ENCODE measurements at regions not wholly inside any gene's neighbourhood (a gene's known extent, or its start where the extent isn't known, plus 50 kb on each side); places are given as distances from the start of the nearest gene placed in this dataset.

GRCh38 chr11:122197066-122197987, 81.3 kb upstream of the BLID start:
- in situ Hi-C loops (cut with MboI) (no loop called here), intact Hi-C loops (cut with micrococcal nuclease) (no loop called here)
- H3K36me3 ChIP-seq (ENCODE audit: control insufficient read depth, insufficient read depth, low read length) = no peaks in the 10 kb centered on the region
- POLR2A ChIA-PET = no interaction called here
- H3K9ac ChIP-seq (ENCODE audit: insufficient read depth in 1 of 2, low read depth in 2 of 2, low read length in 2 of 2) = no peak overlapping the region
- H3K9me1 ChIP-seq (ENCODE audit: control insufficient read depth, insufficient read depth, low read length) = no peaks in the 10 kb centered on the region
- no peaks in the 10 kb centered on the region for H4K20me1 ChIP-seq (replicated peaks; ENCODE audit: control insufficient read depth, insufficient read depth, low read length)
- H3K4me3 ChIP-seq = no peak overlapping the region
- no peaks in the 10 kb centered on the region for H3K4me1 ChIP-seq (replicated peaks in 1 of 2; ENCODE audit: control insufficient read depth in 2 of 2, insufficient read depth in 2 of 2, low read length in 2 of 2)
- H2AFZ ChIP-seq (ENCODE audit: low read depth, low read length) = no peak overlapping the region
- BruUV-seq (replicated peaks) = no TSS peak
- H3K4me2 ChIP-seq (ENCODE audit: insufficient read depth, low read length) = no peak overlapping the region
- no peaks in the 10 kb centered on the region for H3K27me3 ChIP-seq (ENCODE audit: control insufficient read depth in 2 of 2, insufficient read depth in 2 of 2, low read length in 2 of 2)
- FAIRE-seq = no peak
- ATAC-seq = no peak
- no peak for DNase-seq (ENCODE audit: extremely low read depth in 1 of 4, low spot score in 3 of 4)
- TF ChIP-seq POLR2H (tag; IDR thresholded peaks at IDR 0.05; ENCODE audit: low read depth) = no peak
- no peak for TF ChIP-seq MECOM (CRISPR knock-in tag; IDR thresholded peaks at IDR 0.05)
- no peak for TF ChIP-seq HOXB6 (CRISPR knock-in tag; IDR thresholded peaks at IDR 0.05; ENCODE audit: borderline replicate concordance)
- no peak for TF ChIP-seq L3MBTL2 (IDR thresholded peaks at IDR 0.05)
- no peak for TF ChIP-seq HDGF (IDR thresholded peaks at IDR 0.05)
- TF ChIP-seq ZNF140 (CRISPR knock-in tag; IDR thresholded peaks at IDR 0.05) = no peak
- TF ChIP-seq ARID4B (CRISPR knock-in tag; IDR thresholded peaks at IDR 0.05) = no peak
- no peak for TF ChIP-seq MEF2D (tag; conservative IDR thresholded peaks at IDR 0.05; ENCODE audit: low read depth)
- no peaks in the 10 kb centered on the region for H3K9me3 ChIP-seq (replicated peaks; ENCODE audit: control insufficient read depth, insufficient read depth, low read depth, low read length)
- no peaks in the 10 kb centered on the region for H3K79me2 ChIP-seq (ENCODE audit: control insufficient read depth, insufficient read depth, low read length)
- CTCF ChIA-PET (ENCODE audit: low intra/inter-chr PET ratio) = no interaction called here
- WGBS (ENCODE audit: insufficient coverage, low coverage, missing lambda C conversion rate) = 2% methylated on average over 11 of the region's 11 CpGs
- no peak overlapping the region for H3K27ac ChIP-seq (ENCODE audit: extremely low read depth, low read depth, low read length)

Data from K562 (cell line).